GM21723 (cell line): ENCODE measurements at regions not wholly inside any gene's neighbourhood (a gene's known extent, or its start where the extent isn't known, plus 50 kb on each side); places are given as distances from the start of the nearest gene placed in this dataset.
A peak's percentile ranks its signal among the peaks of the same experiment; 100 is the strongest.

ENCODE experiments used
- ATAC-seq: cut with Tn5 transposase; IDR thresholded peaks from one replicate; pipeline ENCODE4 v1.9.1; 2021; ENCODE audit warnings: mild to moderate bottlenecking, moderate library complexity; ENCODE audit not compliant: unreplicated experiment

DNA sequence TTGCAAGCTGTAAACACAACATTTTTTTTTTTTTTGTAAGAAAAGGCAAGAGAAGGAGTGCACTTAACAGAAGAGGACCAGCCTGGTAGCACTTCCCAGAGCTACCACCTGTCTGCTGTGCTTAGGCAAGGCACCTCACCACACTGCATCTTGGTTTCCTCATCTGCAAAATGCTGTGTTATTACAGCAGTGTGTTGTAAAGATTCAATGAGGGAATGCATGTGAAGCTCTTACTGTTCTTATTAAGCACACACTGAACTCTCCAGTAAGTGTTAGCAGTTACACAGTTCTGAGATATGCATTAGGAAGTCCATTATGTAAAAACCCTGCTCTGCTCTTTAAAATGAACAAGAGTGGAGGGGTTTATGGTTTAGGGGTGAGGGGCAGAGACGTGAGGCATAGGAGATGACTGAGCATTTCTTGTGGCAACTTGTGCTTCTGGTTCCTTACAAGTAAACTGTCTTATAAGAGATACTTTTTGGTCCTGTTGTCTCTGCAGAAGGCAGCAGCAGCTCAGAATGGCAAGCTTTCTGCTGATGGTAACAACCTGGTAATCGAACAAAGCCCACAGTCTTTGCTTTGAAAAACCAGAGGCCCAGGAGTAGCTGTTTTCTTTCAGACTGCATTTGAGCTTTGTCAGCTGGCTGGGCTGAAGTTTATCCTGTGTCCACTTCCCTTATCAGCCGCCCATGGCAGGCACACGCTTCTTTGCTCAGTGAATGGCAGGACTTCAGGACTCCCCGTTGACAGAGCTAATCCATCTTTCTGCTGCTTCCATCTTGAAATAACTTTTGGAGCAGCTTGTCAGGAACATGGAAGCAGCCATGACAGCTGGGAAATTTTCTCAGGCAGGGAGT, 98.8 kb upstream of the BMPER start:
- ATAC-seq: no peak

GRCh38 chr7:33807155-33807530, 98.2 kb upstream of the BMPER start:
- ATAC-seq: no peak

- ATAC-seq: peak; percentile 65
These were observed 97.4 kb upstream of the BMPER start for GRCh38 chr7:33807779-33808482.

GRCh38 chr7:33809228-33809627, 96.1 kb upstream of the BMPER start:
- no peak for ATAC-seq

DNA sequence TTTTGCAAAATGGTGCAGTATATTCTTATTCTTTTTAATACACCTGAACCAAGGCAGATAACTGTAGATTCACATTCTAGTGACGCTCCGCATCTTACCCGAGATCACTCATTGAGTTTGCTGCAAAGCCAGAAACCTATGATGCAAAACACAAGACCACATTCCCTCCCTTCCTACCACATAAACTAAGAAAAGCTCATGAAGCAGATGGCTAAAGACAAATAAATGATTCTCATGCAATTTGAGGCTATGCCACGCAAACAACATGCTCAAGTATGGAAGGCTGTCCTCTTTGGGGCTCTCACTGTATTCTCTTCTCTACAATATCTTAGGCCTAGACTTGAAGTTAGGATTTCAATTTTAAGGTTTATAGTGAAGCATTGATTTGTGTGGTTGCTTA, 95.0 kb upstream of the BMPER start:
- no peak for ATAC-seq

GRCh38 chr7:33813331-33813730, 92.0 kb upstream of the BMPER start:
- no peak for ATAC-seq

DNA sequence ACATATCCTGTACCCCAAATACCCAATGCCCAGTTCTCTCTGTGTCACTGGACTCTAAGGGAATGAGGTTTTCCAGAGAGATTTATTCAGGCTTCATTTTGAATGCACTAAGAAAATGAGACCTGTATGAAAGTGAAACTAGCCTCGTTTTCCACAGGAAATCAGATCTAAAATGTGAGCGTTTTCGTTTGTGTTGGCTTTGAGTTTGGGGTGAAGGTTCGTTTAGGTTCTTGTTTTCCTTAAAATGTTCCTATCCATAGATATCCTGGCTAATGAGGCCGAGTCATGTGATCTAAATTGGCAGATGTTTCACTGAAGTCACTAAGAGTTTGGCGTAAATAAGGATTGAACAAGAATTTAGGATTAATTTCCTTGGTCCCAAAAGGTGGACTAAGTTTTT, 90.9 kb upstream of the BMPER start:
- no peak for ATAC-seq

DNA sequence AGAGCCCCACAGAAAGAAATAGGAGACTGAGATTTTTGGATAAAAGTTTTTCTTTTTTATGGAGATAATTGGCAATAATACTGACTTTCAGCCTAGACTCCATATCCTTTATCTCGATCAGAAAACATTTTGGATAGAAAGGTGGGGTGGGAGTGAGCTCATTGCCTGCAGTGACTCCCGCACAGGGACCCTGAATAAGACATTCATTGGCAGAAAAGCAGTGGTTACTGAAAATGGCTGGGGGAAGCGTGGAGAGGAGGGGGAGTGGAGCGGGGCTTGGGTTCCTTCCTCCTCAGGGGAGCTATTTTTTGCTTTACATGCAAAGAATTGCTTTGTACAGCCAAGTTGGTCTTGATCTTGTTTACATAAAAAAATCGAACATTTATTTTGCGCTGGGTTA, 90.4 kb upstream of the BMPER start:
- no peak for ATAC-seq

DNA sequence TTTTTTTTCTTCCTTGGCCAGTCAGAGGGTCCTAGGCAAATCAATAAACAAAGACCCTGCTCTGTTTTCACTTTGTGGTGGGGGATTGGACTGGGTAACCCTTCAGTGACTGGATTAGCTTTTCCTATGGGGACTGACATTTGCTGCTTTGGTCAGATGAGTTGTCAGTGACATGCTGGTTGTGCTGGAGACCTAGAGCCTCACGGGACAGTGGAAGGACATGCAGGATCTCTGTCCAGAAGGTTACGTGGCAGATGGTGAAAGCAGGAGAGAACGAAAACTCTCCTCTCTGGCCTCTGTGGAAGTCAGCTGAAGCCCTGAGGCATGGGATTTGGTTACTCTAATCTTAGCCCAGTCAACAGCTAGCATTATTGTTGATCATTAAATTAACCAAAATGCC, 90.0 kb upstream of the BMPER start:
- no peak for ATAC-seq

- no peak for ATAC-seq
These were observed 89.2 kb upstream of the BMPER start for GRCh38 chr7:33816106-33816505.

GRCh38 chr7:33819658-33820057, 85.7 kb upstream of the BMPER start:
- ATAC-seq: no peak

DNA sequence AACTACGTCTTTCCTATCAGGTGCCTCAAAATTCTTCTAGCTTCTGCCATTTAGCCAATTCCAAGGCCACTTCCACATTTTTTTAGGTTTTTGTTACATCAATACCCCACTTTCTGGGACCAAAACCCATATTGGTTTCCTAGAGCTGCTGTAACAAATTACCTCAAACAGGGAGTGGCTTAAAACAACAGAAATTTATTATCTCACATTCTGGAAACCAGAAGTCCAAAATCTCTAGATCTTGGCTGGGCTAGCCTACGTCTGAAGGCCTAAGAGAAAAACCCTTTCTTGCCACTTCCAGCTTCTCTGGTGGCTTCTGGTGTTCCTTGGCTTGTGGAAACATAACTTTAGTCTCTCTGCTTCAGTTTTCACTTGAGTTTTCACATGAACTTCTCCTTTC, 85.1 kb upstream of the BMPER start:
- ATAC-seq: no peak

DNA sequence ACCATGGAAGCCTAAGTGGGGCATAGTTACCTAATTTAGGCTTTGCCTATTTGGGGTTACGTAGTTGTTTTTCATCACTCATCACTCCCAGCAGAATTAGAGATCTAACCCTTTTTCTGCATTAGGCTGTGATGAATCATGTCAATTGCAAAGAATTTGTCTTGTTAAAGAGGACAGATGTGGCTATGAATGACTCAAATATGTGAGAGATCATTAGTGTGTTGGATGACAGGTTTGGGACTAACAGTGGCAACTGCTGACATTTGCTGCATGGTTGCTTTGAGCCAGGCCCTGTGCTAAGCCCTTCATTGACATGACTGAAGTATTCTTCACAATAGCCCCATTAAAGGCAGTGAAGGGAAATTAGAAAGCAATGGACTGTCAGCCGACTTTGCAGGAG, 83.4 kb upstream of the BMPER start:
- no peak for ATAC-seq

- ATAC-seq: no peak
These were observed 81.4 kb upstream of the BMPER start for GRCh38 chr7:33823913-33824312.

- ATAC-seq: no peak
These were observed 80.4 kb upstream of the BMPER start for GRCh38 chr7:33824911-33825459.

- no peak for ATAC-seq
These were observed 79.7 kb upstream of the BMPER start for GRCh38 chr7:33825644-33826043.

- no peak for ATAC-seq
These were observed 75.8 kb upstream of the BMPER start for GRCh38 chr7:33829536-33829935.

DNA sequence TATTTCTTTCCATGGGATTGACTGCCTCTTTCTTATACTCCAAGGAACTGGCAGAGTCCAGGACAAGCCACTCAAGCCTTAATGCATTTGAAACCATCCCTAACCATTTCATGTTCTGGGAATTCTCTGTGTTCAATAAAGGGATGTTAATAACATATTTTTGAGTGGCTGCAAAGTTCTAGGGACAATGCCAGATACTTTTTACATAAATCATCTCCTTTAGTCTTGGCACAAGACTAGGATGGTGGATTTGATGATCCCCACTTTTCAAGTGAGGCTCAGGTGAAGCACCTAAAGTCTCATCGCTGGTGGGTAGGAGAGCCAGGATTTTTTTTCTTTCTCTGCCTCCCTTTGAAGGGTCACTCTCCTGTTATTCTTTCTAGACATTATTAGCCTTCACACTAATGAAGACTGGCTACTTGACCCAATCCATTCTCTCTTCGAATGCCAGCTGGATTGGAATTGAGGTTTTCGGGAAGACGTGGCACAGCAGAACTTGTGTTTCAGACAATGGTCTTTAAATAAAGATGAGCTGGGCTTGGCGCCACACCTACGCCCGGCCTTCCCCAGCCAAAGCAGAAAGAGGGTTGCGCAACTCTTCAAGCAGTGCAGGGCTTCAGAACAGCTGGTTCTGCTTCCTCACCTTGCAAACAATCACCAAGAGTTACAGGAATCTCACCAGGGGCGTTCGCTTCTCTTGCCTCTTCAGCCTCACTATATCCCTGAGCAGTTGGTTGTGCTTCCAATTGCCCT, 73.8 kb upstream of the BMPER start:
- ATAC-seq: no peak

GRCh38 chr7:33832271-33832721, 73.0 kb upstream of the BMPER start:
- no peak for ATAC-seq

GRCh38 chr7:33836797-33837355, 68.5 kb upstream of the BMPER start:
- no peak for ATAC-seq

GRCh38 chr7:33837356-33837851, 67.9 kb upstream of the BMPER start:
- ATAC-seq: no peak
